ENCODE measurements at regions not wholly inside any gene's neighbourhood (a gene's known extent, or its start where the extent isn't known, plus 50 kb on each side); places are given as distances from the start of the nearest gene placed in this dataset.
"Not testable (repeated sequence)": the region's sequence is repeated elsewhere in the genome, so short reads cannot be mapped to it uniquely, and the experiment has no call there.

DNA sequence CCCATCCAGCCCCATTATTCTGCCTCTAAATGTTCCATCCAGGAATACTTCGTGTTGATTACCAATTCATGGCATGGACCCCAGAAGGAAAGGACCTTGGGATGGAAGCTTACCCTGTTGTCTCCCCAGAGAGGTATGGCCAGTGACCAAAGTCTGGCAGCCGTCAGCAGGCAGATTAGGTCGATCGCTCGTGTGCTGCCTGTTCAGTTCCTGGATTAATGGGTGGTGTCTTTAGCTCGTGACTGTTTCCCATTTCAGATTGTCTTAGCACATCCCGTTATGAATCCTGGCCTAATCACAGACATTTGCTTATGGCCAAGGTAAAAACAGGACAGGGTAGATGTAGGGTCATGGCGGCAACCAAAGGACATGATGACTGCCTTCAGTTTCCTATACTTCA, 122.9 kb upstream of the NTF3 start:
- Histone ChIP-seq H3K4me1 (ENCODE audit: control insufficient read depth in 1 of 2, insufficient read depth in 2 of 2, low read length in 2 of 2) (peaks cover 5 to 23% of the 10 kb centered on the region in 2 donors), H3K9me3 (ENCODE audit: control insufficient read depth in 1 of 2, low read length in 2 of 2) (peaks cover 0 to 3% of the 10 kb centered on the region in 2 donors), H3K9ac (ENCODE audit: low read depth in 1 of 2, low read length in 2 of 2) (no peak overlapping the region), H3K27ac (ENCODE audit: low read depth, low read length) (no peak overlapping the region), H3K27me3 (ENCODE audit: control insufficient read depth in 1 of 2, insufficient read depth in 2 of 2, low read length in 2 of 2) (no peaks in the 10 kb centered on the region), H3K4me3 (ENCODE audit: low read depth in 1 of 2, low read length in 2 of 2) (no peak overlapping the region), H3K36me3 (ENCODE audit: control insufficient read depth in 1 of 2, insufficient read depth in 2 of 2, low read length in 2 of 2) (no peaks in the 10 kb centered on the region)

DNA sequence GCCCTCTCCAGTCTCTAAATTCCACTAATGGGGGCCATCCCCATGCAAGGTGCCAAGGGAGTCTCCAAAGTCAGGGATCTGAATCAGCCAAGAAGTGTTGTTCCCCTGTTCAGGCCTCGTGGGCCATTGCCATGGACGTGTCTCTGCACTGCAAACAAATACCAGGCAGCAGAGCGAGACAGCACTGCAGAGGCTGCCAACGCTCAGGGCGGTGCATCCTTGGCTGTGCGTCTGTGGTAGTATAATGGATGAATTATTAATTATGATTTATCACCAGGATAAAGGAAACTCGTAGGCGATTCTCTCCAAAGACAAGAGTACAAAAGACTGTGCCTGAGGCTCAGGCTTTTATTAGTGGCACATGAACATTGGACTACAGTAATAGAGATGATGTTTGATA, 122.3 kb upstream of the NTF3 start:
- Histone ChIP-seq H3K27ac (ENCODE audit: low read depth, low read length) (no peak overlapping the region), H3K9me3 (ENCODE audit: control insufficient read depth in 1 of 2, low read length in 2 of 2) (peaks cover 4 to 9% of the 10 kb centered on the region in 2 donors), H3K4me1 (ENCODE audit: control insufficient read depth in 1 of 2, insufficient read depth in 2 of 2, low read length in 2 of 2) (peaks cover 5 to 23% of the 10 kb centered on the region in 2 donors), H3K27me3 (ENCODE audit: control insufficient read depth in 1 of 2, insufficient read depth in 2 of 2, low read length in 2 of 2) (no peaks in the 10 kb centered on the region), H3K4me3 (ENCODE audit: low read depth in 1 of 2, low read length in 2 of 2) (no peak overlapping the region), H3K36me3 (ENCODE audit: control insufficient read depth in 1 of 2, insufficient read depth in 2 of 2, low read length in 2 of 2) (no peaks in the 10 kb centered on the region), H3K9ac (ENCODE audit: low read depth in 1 of 2, low read length in 2 of 2) (no peak overlapping the region)

DNA sequence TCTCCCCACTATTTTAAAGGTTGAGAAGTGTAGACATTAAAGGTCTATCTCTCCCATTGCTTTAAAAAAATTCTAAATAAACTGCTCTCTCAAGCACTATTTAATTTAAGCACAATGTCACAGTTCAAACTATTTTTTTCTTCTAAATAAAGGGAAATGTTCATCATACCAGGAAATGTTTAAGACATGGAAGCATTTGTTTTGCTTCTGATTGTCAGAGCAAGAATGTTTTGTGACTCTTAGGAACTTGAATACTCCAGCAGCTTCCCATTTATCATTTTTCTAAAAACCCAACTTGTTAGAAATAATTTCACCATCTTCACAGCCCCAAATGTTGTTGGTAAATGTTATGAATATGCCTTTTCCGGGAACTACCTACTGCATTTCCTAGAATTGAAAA, 121.8 kb upstream of the NTF3 start:
- H3K27ac ChIP-seq (ENCODE audit: low read depth, low read length): no peak overlapping the region
- H3K4me1 ChIP-seq (ENCODE audit: control insufficient read depth in 1 of 2, insufficient read depth in 2 of 2, low read length in 2 of 2): peaks cover 5 to 23% of the 10 kb centered on the region in 2 donors
- no peaks in the 10 kb centered on the region for H3K36me3 ChIP-seq (ENCODE audit: control insufficient read depth in 1 of 2, insufficient read depth in 2 of 2, low read length in 2 of 2)
- H3K9ac ChIP-seq (ENCODE audit: low read depth in 1 of 2, low read length in 2 of 2): no peak overlapping the region
- H3K4me3 ChIP-seq (ENCODE audit: low read depth in 1 of 2, low read length in 2 of 2): no peak overlapping the region
- peaks cover 4 to 9% of the 10 kb centered on the region in 2 donors for H3K9me3 ChIP-seq (ENCODE audit: control insufficient read depth in 1 of 2, low read length in 2 of 2)
- no peaks in the 10 kb centered on the region for H3K27me3 ChIP-seq (ENCODE audit: control insufficient read depth in 1 of 2, insufficient read depth in 2 of 2, low read length in 2 of 2)

DNA sequence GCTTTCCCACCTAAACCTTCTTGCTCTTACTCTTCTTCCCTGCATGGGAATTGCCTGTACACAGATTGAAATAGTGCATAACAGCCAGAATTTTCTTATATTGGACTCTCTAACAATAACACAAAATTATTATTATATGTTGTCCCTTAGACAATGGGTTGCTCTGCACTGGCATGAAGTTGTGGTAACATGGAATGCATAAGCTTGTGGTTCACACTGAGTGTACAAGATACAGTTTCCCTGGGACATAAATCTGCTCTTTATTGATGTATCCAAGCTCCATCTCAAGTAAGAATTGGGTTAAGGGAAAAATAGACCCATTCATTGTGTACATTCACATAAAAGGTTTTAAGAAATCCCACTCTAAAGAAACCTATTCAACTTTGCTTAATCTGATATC, 114.4 kb upstream of the NTF3 start:
- no peaks in the 10 kb centered on the region for H3K4me1 ChIP-seq (ENCODE audit: control insufficient read depth in 1 of 2, insufficient read depth in 2 of 2, low read length in 2 of 2)
- no peaks in the 10 kb centered on the region for H3K27me3 ChIP-seq (ENCODE audit: control insufficient read depth in 1 of 2, insufficient read depth in 2 of 2, low read length in 2 of 2)
- no peak overlapping the region for H3K27ac ChIP-seq (ENCODE audit: low read depth, low read length)
- H3K36me3 ChIP-seq (ENCODE audit: control insufficient read depth in 1 of 2, insufficient read depth in 2 of 2, low read length in 2 of 2): no peaks in the 10 kb centered on the region
- no peak overlapping the region for H3K9ac ChIP-seq (ENCODE audit: low read depth in 1 of 2, low read length in 2 of 2)
- H3K9me3 ChIP-seq (ENCODE audit: control insufficient read depth in 1 of 2, low read length in 2 of 2): peaks cover 4 to 9% of the 10 kb centered on the region in 2 donors
- no peak overlapping the region for H3K4me3 ChIP-seq (ENCODE audit: low read depth in 1 of 2, low read length in 2 of 2)

DNA sequence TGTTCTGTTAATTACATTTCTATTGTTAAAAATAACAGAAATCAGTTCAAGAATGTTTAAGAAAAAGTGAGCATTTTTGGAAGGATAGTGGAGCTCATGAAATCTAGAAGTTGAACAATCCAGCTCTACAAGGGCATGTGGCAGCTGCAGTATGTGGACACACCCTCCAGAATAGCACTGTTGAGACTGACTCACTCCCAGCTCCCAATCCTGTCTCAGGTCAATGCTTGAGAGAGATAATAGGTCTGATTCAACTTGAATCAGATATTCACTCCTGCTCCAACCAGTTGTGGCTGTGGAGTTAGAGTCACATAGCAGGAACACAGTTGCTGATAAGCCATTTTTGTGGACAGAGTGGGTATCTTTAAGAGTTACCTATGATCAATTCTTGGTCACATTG, 113.0 kb upstream of the NTF3 start:
- no peaks in the 10 kb centered on the region for H3K27me3 ChIP-seq (ENCODE audit: control insufficient read depth in 1 of 2, insufficient read depth in 2 of 2, low read length in 2 of 2)
- H3K36me3 ChIP-seq (ENCODE audit: control insufficient read depth in 1 of 2, insufficient read depth in 2 of 2, low read length in 2 of 2): no peaks in the 10 kb centered on the region
- H3K9ac ChIP-seq (ENCODE audit: low read depth in 1 of 2, low read length in 2 of 2): no peak overlapping the region
- no peak overlapping the region for H3K27ac ChIP-seq (ENCODE audit: low read depth, low read length)
- no peaks in the 10 kb centered on the region for H3K4me1 ChIP-seq (ENCODE audit: control insufficient read depth in 1 of 2, insufficient read depth in 2 of 2, low read length in 2 of 2)
- peaks cover 4 to 8% of the 10 kb centered on the region in 2 donors for H3K9me3 ChIP-seq (ENCODE audit: control insufficient read depth in 1 of 2, low read length in 2 of 2)
- no peak overlapping the region for H3K4me3 ChIP-seq (ENCODE audit: low read depth in 1 of 2, low read length in 2 of 2)

DNA sequence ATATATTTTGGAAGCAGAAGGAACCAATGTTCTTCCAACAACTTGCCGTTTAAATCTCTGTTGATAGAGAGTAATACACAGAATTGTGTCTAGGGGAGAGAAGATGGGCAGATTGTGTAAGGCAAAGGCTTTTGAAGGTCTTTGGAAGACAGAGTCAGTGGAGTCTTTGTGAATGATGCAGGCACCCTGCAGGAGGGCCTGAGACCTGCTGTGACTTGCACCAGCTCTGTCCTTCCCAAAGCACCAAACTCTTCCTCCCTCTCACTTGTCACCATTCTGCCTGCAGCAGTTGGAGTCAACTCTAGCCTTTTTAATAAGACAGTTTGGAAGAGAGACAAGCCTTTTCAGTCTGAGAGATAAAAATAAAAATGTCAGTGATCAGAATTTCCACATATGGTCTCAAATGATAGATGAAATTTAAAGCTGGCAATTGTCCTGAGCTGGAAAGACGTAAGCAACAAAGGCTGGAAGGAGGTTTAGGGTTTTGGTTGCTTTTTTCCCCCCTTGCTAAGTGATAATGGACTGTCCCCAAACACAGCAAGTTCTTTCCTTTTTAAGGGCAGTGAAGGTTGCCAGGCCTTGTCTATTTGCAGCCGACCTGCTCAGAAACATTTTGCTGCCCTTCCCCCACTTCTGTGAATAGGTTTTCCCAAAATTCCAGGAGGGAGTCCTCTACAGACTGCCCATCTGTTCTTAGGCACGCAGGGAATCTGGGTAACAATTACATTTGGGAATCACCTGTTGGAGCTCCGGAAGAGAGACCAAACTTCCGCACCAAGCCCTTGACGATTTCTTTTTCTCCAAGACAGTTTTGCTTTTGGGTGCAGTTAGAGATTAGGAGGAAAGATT, 103.0 kb upstream of the NTF3 start:
- no peaks in the 10 kb centered on the region for H3K27me3 ChIP-seq (ENCODE audit: control insufficient read depth in 1 of 2, insufficient read depth in 2 of 2, low read length in 2 of 2)
- H3K4me1 ChIP-seq (ENCODE audit: control insufficient read depth in 1 of 2, insufficient read depth in 2 of 2, low read length in 2 of 2): no peaks in the 10 kb centered on the region
- no peaks in the 10 kb centered on the region for H3K9me3 ChIP-seq (ENCODE audit: control insufficient read depth in 1 of 2, low read length in 2 of 2)
- H3K9ac ChIP-seq (ENCODE audit: low read depth in 1 of 2, low read length in 2 of 2): no peak overlapping the region
- no peak overlapping the region for H3K27ac ChIP-seq (ENCODE audit: low read depth, low read length)
- no peaks in the 10 kb centered on the region for H3K36me3 ChIP-seq (ENCODE audit: control insufficient read depth in 1 of 2, insufficient read depth in 2 of 2, low read length in 2 of 2)
- H3K4me3 ChIP-seq (ENCODE audit: low read depth in 1 of 2, low read length in 2 of 2): no peak overlapping the region

DNA sequence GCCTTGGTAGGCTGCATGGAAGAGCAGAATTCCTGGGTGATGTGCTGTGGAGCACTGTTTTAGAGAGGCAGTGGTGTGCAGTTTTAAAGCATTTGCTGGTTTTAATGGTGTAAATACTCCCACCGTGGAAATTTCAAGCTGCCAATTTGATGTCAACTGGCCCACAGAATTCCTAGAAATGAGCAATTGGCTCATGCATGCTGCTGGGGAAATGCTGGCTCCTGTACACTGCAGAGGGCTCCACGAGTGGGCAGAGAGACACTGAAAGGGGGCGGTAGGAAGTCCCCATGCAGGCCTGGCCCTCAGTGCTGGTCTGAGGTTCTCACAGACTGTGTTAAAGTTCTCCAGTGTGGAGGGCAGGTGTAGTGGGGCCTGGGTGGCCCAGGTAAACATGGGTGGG, 99.4 kb upstream of the NTF3 start:
- Histone ChIP-seq H3K9ac (ENCODE audit: low read depth in 1 of 2, low read length in 2 of 2) (no peak overlapping the region), H3K9me3 (ENCODE audit: control insufficient read depth in 1 of 2, low read length in 2 of 2) (no peaks in the 10 kb centered on the region), H3K4me3 (ENCODE audit: low read depth in 1 of 2, low read length in 2 of 2) (no peak overlapping the region), H3K27me3 (ENCODE audit: control insufficient read depth in 1 of 2, insufficient read depth in 2 of 2, low read length in 2 of 2) (no peaks in the 10 kb centered on the region), H3K4me1 (ENCODE audit: control insufficient read depth in 1 of 2, insufficient read depth in 2 of 2, low read length in 2 of 2) (no peaks in the 10 kb centered on the region), H3K36me3 (ENCODE audit: control insufficient read depth in 1 of 2, insufficient read depth in 2 of 2, low read length in 2 of 2) (no peaks in the 10 kb centered on the region), H3K27ac (ENCODE audit: low read depth, low read length) (no peak overlapping the region)

DNA sequence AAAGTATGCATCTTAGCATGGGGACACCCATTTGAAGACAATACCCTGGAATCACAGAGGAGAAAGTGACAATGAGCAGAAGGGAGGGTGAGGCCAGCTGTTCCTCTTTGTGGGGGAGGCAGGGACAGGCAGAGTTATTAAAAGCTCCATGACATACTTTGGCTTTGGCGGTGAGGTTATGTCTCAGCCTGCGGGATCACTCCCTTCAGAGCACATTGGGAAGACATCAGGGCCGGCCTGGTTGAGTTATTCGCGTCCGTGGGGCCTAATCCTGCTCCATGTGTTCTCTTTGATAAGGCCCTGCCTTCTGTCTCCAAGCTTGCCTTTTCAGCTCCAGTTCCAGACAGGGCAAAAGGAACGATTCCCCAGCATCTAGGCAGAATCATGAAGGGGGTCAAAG, 98.8 kb upstream of the NTF3 start:
- no peaks in the 10 kb centered on the region for H3K27me3 ChIP-seq (ENCODE audit: control insufficient read depth in 1 of 2, insufficient read depth in 2 of 2, low read length in 2 of 2)
- no peak overlapping the region for H3K4me3 ChIP-seq (ENCODE audit: low read depth in 1 of 2, low read length in 2 of 2)
- H3K27ac ChIP-seq (ENCODE audit: low read depth, low read length): no peak overlapping the region
- no peaks in the 10 kb centered on the region for H3K4me1 ChIP-seq (ENCODE audit: control insufficient read depth in 1 of 2, insufficient read depth in 2 of 2, low read length in 2 of 2)
- no peaks in the 10 kb centered on the region for H3K36me3 ChIP-seq (ENCODE audit: control insufficient read depth in 1 of 2, insufficient read depth in 2 of 2, low read length in 2 of 2)
- no peak overlapping the region for H3K9ac ChIP-seq (ENCODE audit: low read depth in 1 of 2, low read length in 2 of 2)
- H3K9me3 ChIP-seq (ENCODE audit: control insufficient read depth in 1 of 2, low read length in 2 of 2): no peaks in the 10 kb centered on the region

DNA sequence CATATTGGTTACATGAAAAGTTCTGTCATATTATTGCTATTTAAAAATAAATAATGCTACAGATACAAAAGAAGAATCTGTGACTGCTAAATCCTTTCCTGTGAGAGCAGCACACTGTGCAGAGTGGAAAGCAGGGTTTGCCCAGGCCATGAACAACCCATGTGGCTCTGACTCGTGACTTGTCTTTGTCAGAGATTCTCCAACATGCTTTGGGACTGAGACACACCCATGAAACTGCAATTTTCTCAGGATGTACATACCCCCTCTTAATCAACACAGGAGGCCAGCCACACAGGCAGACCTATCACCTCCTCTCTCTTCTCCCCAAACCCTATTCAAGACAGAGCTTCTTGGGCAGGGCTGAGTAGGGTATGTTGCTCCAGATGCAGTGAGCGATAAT, 96.8 kb upstream of the NTF3 start:
- H3K4me3 ChIP-seq (ENCODE audit: low read depth in 1 of 2, low read length in 2 of 2): no peak overlapping the region
- no peak overlapping the region for H3K9ac ChIP-seq (ENCODE audit: low read depth in 1 of 2, low read length in 2 of 2)
- H3K4me1 ChIP-seq (ENCODE audit: control insufficient read depth in 1 of 2, insufficient read depth in 2 of 2, low read length in 2 of 2): no peaks in the 10 kb centered on the region
- no peaks in the 10 kb centered on the region for H3K27me3 ChIP-seq (ENCODE audit: control insufficient read depth in 1 of 2, insufficient read depth in 2 of 2, low read length in 2 of 2)
- no peaks in the 10 kb centered on the region for H3K36me3 ChIP-seq (ENCODE audit: control insufficient read depth in 1 of 2, insufficient read depth in 2 of 2, low read length in 2 of 2)
- no peak overlapping the region for H3K27ac ChIP-seq (ENCODE audit: low read depth, low read length)
- no peaks in the 10 kb centered on the region for H3K9me3 ChIP-seq (ENCODE audit: control insufficient read depth in 1 of 2, low read length in 2 of 2)

DNA sequence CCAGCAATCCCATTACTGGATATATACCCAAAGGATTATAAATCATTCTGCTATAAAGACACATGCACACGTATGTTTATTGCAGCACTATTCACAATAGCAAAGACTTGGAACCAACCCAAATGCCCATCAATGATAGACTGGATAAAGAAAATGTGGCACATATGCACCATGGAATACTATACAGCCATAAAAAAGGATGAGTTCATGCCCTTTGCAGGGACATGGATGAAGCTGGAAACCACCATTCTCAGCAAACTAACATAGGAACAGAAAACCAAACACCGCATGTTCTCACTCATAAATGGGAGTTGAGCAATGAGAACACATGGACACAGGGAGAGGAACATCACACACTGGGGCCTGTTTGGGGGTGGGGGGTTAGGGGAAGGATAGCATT, 90.8 kb upstream of the NTF3 start:
- not testable (repeated sequence) for H3K27ac ChIP-seq (ENCODE audit: low read depth, low read length); H3K9ac ChIP-seq (ENCODE audit: low read depth in 1 of 2, low read length in 2 of 2); H3K4me3 ChIP-seq (ENCODE audit: low read depth in 1 of 2, low read length in 2 of 2); H3K27me3 ChIP-seq (ENCODE audit: control insufficient read depth in 1 of 2, insufficient read depth in 2 of 2, low read length in 2 of 2); H3K36me3 ChIP-seq (ENCODE audit: control insufficient read depth in 1 of 2, insufficient read depth in 2 of 2, low read length in 2 of 2); H3K9me3 ChIP-seq (ENCODE audit: control insufficient read depth in 1 of 2, low read length in 2 of 2); H3K4me1 ChIP-seq (ENCODE audit: control insufficient read depth in 1 of 2, insufficient read depth in 2 of 2, low read length in 2 of 2)

Data from duodenal mucosa (tissue), 2 donors.